ENCODE measurements at regions not wholly inside any gene's neighbourhood (a gene's known extent, or its start where the extent isn't known, plus 50 kb on each side); places are given as distances from the start of the nearest gene placed in this dataset.

GRCh38 chr11:37687130-37687529 is 1089.1 kb upstream of the RAG2 start (continued):
- no peak for TF ChIP-seq AKAP8 (CRISPR knock-in tag; IDR thresholded peaks at IDR 0.05)
- TF ChIP-seq TMF1 (CRISPR knock-in tag; IDR thresholded peaks at IDR 0.05; ENCODE audit: low read depth): no peak
- TF ChIP-seq RAD21 (CRISPR knock-in tag; IDR thresholded peaks at IDR 0.05): no peak
- TF ChIP-seq ZNF720 (CRISPR knock-in tag; IDR thresholded peaks at IDR 0.05): no peak
- no peak for TF ChIP-seq NCOA5 (CRISPR knock-in tag; IDR thresholded peaks at IDR 0.05)
- no peak for TF ChIP-seq ZNF792 (CRISPR knock-in tag; IDR thresholded peaks at IDR 0.05)
- no peak for TF ChIP-seq ZNF746 (CRISPR knock-in tag; IDR thresholded peaks at IDR 0.05)

DNA sequence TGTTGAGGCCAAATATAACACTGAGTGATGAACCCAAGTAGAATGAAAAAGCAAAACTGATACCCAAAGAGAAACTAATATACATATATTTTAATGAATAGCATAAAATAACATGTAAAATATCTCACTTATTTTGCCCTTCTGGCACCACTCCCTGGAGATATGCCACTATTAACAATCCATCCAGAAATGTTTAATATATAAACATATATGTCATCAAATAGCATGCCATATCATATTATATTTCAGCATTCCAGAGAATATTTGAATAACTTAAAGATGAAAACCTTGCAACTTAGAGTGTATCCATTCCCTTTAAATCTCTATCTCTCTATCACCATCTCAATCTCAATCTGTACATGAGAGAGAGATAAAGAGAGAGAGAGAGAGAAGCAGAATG is 1073.3 kb upstream of the RAG2 start:
- no peak overlapping the region for H2AFZ ChIP-seq (ENCODE audit: low read length)
- ChIA-PET CTCF (ENCODE audit: low intra/inter-chr PET ratio, low total read pairs) (no interaction called here), POLR2A (no interaction called here)
- no peak overlapping the region for H3K4me3 ChIP-seq (replicated peaks in 1 of 3; ENCODE audit: insufficient read depth in 1 of 3, low read depth in 2 of 3, low read length in 3 of 3)
- no peaks in the 10 kb centered on the region for H4K20me1 ChIP-seq (ENCODE audit: insufficient read depth, low read length)
- BruUV-seq (replicated peaks): no TSS peak
- in situ Hi-C loops (cut with HindIII; ENCODE audit: extremely low pct_ligation_motif_present, low pct_unique_long_range_greater_than_20kb): no loop called here
- no peaks in the 10 kb centered on the region for H3K4me1 ChIP-seq (ENCODE audit: insufficient read depth, low read length)
- no peak overlapping the region for H3K4me2 ChIP-seq (ENCODE audit: low read depth, low read length)
- H3K27ac ChIP-seq (ENCODE audit: extremely low read length, insufficient read depth, low read length): no peak overlapping the region
- peaks cover 19% of the 10 kb centered on the region for H3K9me3 ChIP-seq (ENCODE audit: low read length)
- no peaks in the 10 kb centered on the region for H3K36me3 ChIP-seq (replicated peaks in 1 of 2; ENCODE audit: control insufficient read depth in 1 of 2, insufficient read depth in 2 of 2, low read length in 2 of 2)
- intact Hi-C loops (cut with micrococcal nuclease; ENCODE audit: unreplicated experiment): no loop called here
- H3K79me2 ChIP-seq (ENCODE audit: insufficient read depth, low read length): no peaks in the 10 kb centered on the region
- ATAC-seq (no peak), DNase-seq (ENCODE audit: low spot score) (no peak), FAIRE-seq (no peak)
- no peak overlapping the region for H3K9ac ChIP-seq (ENCODE audit: insufficient read depth, low read depth, low read length)
- no peaks in the 10 kb centered on the region for H3K27me3 ChIP-seq (ENCODE audit: control insufficient read depth in 1 of 2, insufficient read depth in 2 of 2, low read length in 2 of 2)
- TF ChIP-seq NFE2 (CRISPR knock-in tag; IDR thresholded peaks at IDR 0.05) (no peak), ZSCAN29 (CRISPR knock-in tag; conservative IDR thresholded peaks at IDR 0.05) (no peak), ZNF431 (CRISPR knock-in tag; IDR thresholded peaks at IDR 0.05; ENCODE audit: borderline replicate concordance, low read depth) (no peak), ZNF562 (CRISPR knock-in tag; IDR thresholded peaks at IDR 0.05; ENCODE audit: borderline replicate concordance) (no peak), PRDM15 (CRISPR knock-in tag; IDR thresholded peaks at IDR 0.05) (no peak), ZNF253 (CRISPR knock-in tag; IDR thresholded peaks at IDR 0.05; ENCODE audit: borderline replicate concordance) (no peak), ZNF816 (CRISPR knock-in tag; IDR thresholded peaks at IDR 0.05; ENCODE audit: borderline replicate concordance) (no peak), THAP8 (CRISPR knock-in tag; IDR thresholded peaks at IDR 0.05; ENCODE audit: borderline replicate concordance) (no peak), ZNF451 (CRISPR knock-in tag; IDR thresholded peaks at IDR 0.05) (no peak), POLR2AphosphoS2 (IDR thresholded peaks at IDR 0.05; ENCODE audit: low read depth, low read length) (no peak), POLR2A (IDR thresholded peaks at IDR 0.05; ENCODE audit: insufficient read depth in 1 of 2, low read depth in 2 of 2, low read length in 2 of 2) (no peak), GATAD1 (CRISPR knock-in tag; IDR thresholded peaks at IDR 0.05) (no peak), JUN (CRISPR knock-in tag; IDR thresholded peaks at IDR 0.05) (no peak), PHF5A (CRISPR knock-in tag; IDR thresholded peaks at IDR 0.05; ENCODE audit: low read depth, unreplicated experiment) (no peak)

Data from HepG2 (cell line).